K562 (cell line): ENCODE measurements at regions not wholly inside any gene's neighbourhood (a gene's known extent, or its start where the extent isn't known, plus 50 kb on each side); places are given as distances from the start of the nearest gene placed in this dataset.

Experiments used
- IRF2 ChIP-seq: sonication (generic); formaldehyde crosslinking; IDR thresholded peaks from 2 replicates; pipeline ENCODE4 v1.8.1; 2022; ENCODE audit warnings: mild to moderate bottlenecking, missing genetic modification reagents
- ZNF175 ChIP-seq: fragments of 200-800 bp; sonication (Bioruptor generic); IDR thresholded peaks from 2 replicates; pipeline ENCODE4 v1.6.1; 2016; ENCODE audit warnings: low read depth, mild to moderate bottlenecking, missing genetic modification characterization, missing compliant biosample characterization
- ZNF224 ChIP-seq: sonication (generic); formaldehyde crosslinking; IDR thresholded peaks from 2 replicates; pipeline ENCODE4 v1.8.0; 2022; ENCODE audit warnings: mild to moderate bottlenecking, missing genetic modification reagents

- TF ChIP-seq IRF2 (CRISPR knock-in tag) (no peak), ZNF175 (no peak), ZNF224 (CRISPR knock-in tag) (no peak)
Measured at GRCh38 chr3:194987571-194988494, 283.1 kb downstream of the XXYLT1 start.
